ENCODE measurements at regions not wholly inside any gene's neighbourhood (a gene's known extent, or its start where the extent isn't known, plus 50 kb on each side); places are given as distances from the start of the nearest gene placed in this dataset.
"Not testable (repeated sequence)": the region's sequence is repeated elsewhere in the genome, so short reads cannot be mapped to it uniquely, and the experiment has no call there.

DNA sequence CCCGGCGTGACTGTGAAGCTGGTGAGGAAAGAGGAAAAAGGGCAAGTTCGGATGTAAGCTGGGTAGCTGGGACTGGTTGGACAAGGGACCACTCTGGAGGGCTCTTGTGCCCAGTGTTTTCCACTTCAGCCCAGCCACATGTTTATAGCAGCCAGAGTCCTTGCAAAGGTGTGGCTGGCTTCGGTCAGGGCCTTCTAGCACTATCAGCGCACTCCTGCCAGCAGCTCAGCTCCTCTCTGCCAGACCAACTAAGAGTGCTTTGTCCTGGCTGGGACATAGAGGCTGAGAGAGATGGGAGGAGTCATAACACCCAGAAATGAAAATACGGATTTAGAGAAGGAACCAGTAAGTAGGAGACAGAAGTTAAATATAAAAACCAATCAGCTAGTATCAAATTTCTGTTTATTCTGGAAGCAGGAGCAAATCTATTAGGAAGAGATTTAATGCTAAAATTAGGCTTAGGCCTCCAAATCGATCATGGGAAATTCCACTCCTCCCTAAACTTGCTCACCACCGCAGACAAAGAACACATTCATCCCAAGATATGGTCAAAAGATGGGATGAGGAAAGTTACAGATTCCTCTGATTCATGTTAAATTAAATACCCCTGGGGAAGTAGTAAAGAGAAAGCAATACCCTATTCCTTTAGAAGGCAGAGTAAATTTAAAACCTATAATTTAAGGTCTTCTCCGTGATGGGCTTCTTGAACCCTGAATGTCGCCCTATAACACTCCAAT lies 135.0 kb downstream of the RALA start:
- no peak overlapping the region for H3K4me3 Mint-ChIP-seq (ENCODE audit: low read depth)
- H3K27ac Mint-ChIP-seq = no peak overlapping the region
- H3K9me3 Mint-ChIP-seq = no peaks in the 10 kb centered on the region
- H3K36me3 Mint-ChIP-seq (ENCODE audit: low read depth) = no peaks in the 10 kb centered on the region
- DNase-seq (ENCODE audit: low spot score) = no peak
- peaks cover 13% of the 10 kb centered on the region for H3K4me1 Mint-ChIP-seq (ENCODE audit: low read depth)
- intact Hi-C loops (cut with micrococcal nuclease) = no loop called here
- no peaks in the 10 kb centered on the region for H3K27me3 Mint-ChIP-seq (ENCODE audit: low read depth)

DNA sequence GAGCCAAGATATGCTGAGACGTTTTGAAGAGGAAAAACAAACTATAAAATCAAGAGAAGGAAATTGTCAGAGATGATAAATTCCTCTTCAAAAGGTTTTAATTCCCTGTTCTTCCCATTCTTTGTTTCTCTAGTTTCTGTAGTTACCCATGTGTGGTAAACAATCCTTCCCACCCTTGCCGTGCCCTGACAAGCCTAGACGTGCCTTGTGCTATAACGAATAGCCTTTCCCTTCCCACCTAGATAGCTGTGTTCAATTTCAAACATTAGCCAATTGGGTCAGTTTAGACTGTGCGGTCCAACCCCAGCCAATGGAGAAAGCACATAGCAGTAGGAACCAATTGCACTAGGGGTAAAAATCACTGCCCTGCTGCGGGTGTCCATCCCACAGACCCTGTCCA lies 138.1 kb downstream of the RALA start:
- H3K4me3 Mint-ChIP-seq (ENCODE audit: low read depth) = no peak overlapping the region
- H3K27me3 Mint-ChIP-seq (ENCODE audit: low read depth) = no peaks in the 10 kb centered on the region
- peaks cover 4% of the 10 kb centered on the region for H3K4me1 Mint-ChIP-seq (ENCODE audit: low read depth)
- intact Hi-C loops (cut with micrococcal nuclease) = no loop called here
- DNase-seq (ENCODE audit: low spot score) = no peak
- no peak overlapping the region for H3K27ac Mint-ChIP-seq
- H3K36me3 Mint-ChIP-seq (ENCODE audit: low read depth) = no peaks in the 10 kb centered on the region
- no peaks in the 10 kb centered on the region for H3K9me3 Mint-ChIP-seq

DNA sequence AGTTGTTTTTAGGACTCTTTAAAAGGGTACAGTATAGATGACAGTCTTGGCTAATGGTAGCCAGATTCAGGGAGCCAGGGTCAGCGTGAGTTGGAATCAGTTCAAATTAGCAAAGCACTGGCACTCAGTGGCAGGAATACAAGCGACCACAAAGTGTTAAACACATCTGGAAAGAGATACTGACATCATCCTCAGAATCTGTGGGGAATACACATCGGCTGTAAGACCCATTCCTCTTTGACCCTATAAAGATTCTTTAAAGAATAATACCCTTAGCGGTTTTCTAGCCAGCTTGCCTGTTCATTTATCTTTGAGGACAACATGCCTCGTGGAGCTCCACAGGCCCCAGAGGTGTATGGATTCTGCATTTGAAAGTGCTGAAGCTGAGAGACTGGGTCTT lies 139.1 kb downstream of the RALA start:
- H3K9me3 Mint-ChIP-seq; H3K27me3 Mint-ChIP-seq (ENCODE audit: low read depth); H3K36me3 Mint-ChIP-seq (ENCODE audit: low read depth); intact Hi-C loops (cut with micrococcal nuclease); DNase-seq (ENCODE audit: low spot score); H3K4me3 Mint-ChIP-seq (ENCODE audit: low read depth); H3K27ac Mint-ChIP-seq; H3K4me1 Mint-ChIP-seq (ENCODE audit: low read depth): not testable (repeated sequence)

DNA sequence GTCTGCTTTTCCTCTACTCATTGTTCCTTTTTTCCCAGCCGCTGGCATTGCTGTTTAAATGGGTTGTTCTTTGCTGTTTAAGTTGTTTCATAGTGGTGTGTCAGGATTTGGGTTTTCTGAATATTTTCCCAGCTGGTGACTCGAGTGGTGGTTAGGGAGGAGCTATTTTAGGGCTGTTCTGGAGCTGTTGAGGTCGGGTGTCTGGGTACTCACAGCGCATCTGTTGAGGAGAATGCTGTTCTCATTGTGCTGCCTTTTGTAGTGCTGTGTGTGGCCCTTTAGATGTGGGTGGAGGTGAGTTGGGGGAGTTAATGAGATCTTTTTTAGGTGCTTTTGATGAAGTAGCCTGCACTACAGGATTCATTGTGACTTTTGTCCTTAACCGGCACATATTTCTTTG lies 139.5 kb downstream of the RALA start:
- H3K27ac Mint-ChIP-seq; H3K4me1 Mint-ChIP-seq (ENCODE audit: low read depth); H3K36me3 Mint-ChIP-seq (ENCODE audit: low read depth); intact Hi-C loops (cut with micrococcal nuclease); H3K9me3 Mint-ChIP-seq; DNase-seq (ENCODE audit: low spot score); H3K27me3 Mint-ChIP-seq (ENCODE audit: low read depth); H3K4me3 Mint-ChIP-seq (ENCODE audit: low read depth): not testable (repeated sequence)

DNA sequence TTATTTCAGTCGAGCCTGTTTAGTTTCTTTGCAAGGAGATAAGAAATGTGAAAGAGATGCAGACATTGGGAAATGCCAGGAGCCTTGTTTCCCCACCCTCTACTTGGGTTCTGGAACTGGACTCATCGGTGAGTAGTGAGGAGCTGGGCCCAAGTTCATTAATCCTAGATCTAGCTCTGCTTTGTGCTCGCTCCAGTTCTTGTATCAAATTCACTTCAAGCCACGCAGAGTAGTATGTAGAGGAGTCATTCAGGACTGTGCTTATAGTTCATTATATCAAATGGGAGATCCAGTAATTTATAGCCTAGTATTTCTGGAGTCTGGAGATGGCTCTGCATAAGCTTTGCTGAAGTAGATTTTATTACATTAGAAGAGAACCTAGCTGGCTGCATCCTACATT lies 142.5 kb downstream of the RALA start:
- H3K4me1 Mint-ChIP-seq (ENCODE audit: low read depth); intact Hi-C loops (cut with micrococcal nuclease); DNase-seq (ENCODE audit: low spot score); H3K9me3 Mint-ChIP-seq; H3K4me3 Mint-ChIP-seq (ENCODE audit: low read depth); H3K27ac Mint-ChIP-seq; H3K27me3 Mint-ChIP-seq (ENCODE audit: low read depth); H3K36me3 Mint-ChIP-seq (ENCODE audit: low read depth): not testable (repeated sequence)

DNA sequence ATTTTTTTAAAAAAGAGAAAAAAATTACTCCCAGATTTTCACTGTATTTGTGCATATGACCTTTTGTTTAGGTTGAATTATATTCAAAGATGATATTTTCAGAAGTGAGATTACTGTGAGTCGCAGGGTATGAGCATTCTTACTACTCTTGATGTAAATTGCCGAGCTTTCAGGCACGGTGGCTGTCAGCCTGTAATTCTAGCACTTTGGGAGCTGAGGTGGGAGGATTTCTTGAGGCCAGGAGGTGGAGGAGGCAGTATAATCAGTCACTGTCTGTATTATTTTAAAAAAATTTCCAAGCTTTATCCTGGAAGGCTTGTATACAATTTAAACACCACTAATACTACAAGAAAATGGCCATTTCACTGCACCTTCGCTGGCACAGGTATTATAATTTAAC lies 145.1 kb downstream of the RALA start:
- H3K4me1 Mint-ChIP-seq (ENCODE audit: low read depth); H3K4me3 Mint-ChIP-seq (ENCODE audit: low read depth); H3K36me3 Mint-ChIP-seq (ENCODE audit: low read depth); intact Hi-C loops (cut with micrococcal nuclease); H3K27ac Mint-ChIP-seq; H3K9me3 Mint-ChIP-seq; DNase-seq (ENCODE audit: low spot score); H3K27me3 Mint-ChIP-seq (ENCODE audit: low read depth): not testable (repeated sequence)

DNA sequence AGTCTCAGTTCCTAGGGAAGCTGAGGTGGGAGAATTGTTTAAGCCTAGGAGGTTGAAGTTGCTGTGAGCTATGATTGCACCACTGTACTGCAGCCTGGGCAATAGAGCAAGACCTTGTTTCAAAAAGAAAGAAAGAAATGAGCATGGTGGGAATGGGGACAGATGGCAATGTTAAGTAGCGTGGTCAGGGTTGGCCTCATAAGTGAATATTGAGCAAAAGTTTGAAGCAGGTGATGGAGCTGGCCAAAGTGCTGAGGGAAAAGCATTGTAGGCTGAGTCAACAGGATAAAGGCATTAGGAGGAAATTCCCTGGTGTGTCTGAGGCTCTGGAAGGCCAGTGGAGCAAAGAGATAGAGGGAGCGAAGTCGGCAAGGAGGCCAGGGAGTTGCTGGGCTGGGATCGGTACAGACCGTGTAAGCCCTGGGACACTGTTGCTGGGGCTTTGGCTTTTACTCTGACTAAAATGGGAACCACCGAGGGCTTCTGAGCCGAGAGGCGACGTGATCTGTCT lies 151.0 kb downstream of the RALA start:
- H3K9me3 Mint-ChIP-seq; H3K4me3 Mint-ChIP-seq (ENCODE audit: low read depth); H3K36me3 Mint-ChIP-seq (ENCODE audit: low read depth); H3K4me1 Mint-ChIP-seq (ENCODE audit: low read depth); intact Hi-C loops (cut with micrococcal nuclease); H3K27me3 Mint-ChIP-seq (ENCODE audit: low read depth); H3K27ac Mint-ChIP-seq; DNase-seq (ENCODE audit: low spot score): not testable (repeated sequence)

DNA sequence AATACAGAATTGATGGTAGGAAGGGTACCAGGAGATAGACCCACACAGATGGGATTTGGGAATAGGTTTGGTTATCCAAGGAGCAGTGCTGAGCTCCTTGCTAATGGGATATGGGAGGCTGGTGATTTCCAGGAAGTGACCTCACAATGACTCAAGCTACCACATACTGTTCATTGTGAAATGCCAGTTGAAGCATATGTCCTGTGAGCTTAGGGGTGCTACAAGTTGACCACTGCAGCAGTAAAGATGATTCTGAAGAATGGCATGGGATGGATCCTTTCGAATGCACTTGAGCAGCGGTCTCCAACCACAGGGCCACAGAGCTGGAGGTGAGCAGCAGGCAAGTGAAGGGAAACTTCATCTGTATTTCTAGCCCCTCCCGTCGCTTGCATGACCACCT lies 158.2 kb downstream of the RALA start:
- intact Hi-C loops (cut with micrococcal nuclease) = not testable (repeated sequence)

DNA sequence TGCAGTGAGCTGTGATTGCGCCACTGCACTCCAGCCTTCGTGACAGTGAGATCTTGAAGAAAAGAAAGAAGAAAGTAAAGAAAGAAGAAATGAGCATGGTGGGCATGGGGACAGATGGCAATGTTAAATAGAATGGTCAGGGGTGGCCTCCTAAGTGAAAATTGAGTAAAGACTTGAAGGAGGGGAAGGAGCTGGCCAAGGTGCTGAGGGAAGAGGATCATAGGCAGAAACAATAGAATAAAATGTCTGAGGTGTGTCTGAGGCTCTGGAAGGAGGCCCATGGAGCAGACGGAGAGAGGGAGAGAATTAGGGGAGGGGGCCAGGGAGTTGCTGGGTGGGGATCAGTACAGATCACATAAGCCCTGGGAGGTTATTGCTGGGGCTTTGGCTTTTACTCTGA lies 163.1 kb downstream of the RALA start:
- H3K27me3 Mint-ChIP-seq (ENCODE audit: low read depth); DNase-seq (ENCODE audit: low spot score); intact Hi-C loops (cut with micrococcal nuclease); H3K4me3 Mint-ChIP-seq (ENCODE audit: low read depth); H3K4me1 Mint-ChIP-seq (ENCODE audit: low read depth); H3K9me3 Mint-ChIP-seq; H3K27ac Mint-ChIP-seq; H3K36me3 Mint-ChIP-seq (ENCODE audit: low read depth): not testable (repeated sequence)

More for the DNA sequence above, 158.2 kb downstream of the RALA start:
- DNase-seq (ENCODE audit: low spot score); H3K27me3 Mint-ChIP-seq (ENCODE audit: low read depth); H3K4me1 Mint-ChIP-seq (ENCODE audit: low read depth); H3K4me3 Mint-ChIP-seq (ENCODE audit: low read depth); H3K27ac Mint-ChIP-seq; H3K9me3 Mint-ChIP-seq; H3K36me3 Mint-ChIP-seq (ENCODE audit: low read depth): not testable (repeated sequence)

DNA sequence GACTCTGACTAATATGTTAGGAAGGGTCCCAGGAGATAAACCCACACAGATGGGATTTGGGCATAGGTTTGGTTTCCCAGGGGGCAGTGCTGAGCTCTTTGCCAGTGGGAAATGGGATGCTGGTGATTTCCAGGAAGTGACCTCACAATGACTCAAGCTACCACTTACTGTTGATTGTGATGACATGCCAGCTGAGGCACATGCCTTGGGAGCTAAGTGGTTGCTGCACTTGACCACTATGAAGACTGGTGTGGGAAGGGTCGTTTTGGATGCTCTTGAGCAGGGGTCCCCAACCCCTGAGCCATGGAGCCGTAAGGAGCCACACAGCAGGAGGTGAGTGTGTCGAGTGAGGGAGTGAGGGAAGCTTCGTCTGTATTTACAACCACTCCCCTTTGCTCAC lies 159.0 kb upstream of the CDK13 start:
- H3K27me3 Mint-ChIP-seq (ENCODE audit: low read depth); intact Hi-C loops (cut with micrococcal nuclease); H3K9me3 Mint-ChIP-seq; H3K4me1 Mint-ChIP-seq (ENCODE audit: low read depth); H3K27ac Mint-ChIP-seq; H3K4me3 Mint-ChIP-seq (ENCODE audit: low read depth); DNase-seq (ENCODE audit: low spot score): not testable (repeated sequence)
- H3K36me3 Mint-ChIP-seq (ENCODE audit: low read depth) = peaks cover 10% of the 10 kb centered on the region

DNA sequence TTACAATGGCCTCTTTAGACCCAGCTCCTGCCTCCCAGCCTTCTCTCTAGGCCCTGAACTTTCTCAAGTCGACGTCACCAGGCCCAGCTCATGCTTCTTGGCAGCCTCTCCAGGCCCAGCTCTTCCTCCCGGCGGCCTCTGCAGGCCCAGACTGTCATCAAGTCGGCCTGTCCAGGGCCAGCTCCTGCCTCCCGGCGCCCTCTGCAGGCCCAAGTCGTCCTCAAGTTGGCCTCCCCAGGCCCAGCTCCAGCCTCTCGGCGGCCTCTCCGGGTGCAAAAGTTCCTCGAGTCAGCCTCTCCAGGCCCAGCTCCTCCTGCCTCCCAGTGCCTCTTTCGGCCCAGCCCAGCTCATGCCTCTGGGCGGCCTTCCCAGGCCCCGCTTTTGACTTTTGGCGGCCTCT lies 158.1 kb upstream of the CDK13 start:
- H3K36me3 Mint-ChIP-seq (ENCODE audit: low read depth) = peaks cover 10% of the 10 kb centered on the region
- H3K27me3 Mint-ChIP-seq (ENCODE audit: low read depth); H3K9me3 Mint-ChIP-seq; intact Hi-C loops (cut with micrococcal nuclease); H3K27ac Mint-ChIP-seq; H3K4me3 Mint-ChIP-seq (ENCODE audit: low read depth); H3K4me1 Mint-ChIP-seq (ENCODE audit: low read depth); DNase-seq (ENCODE audit: low spot score): not testable (repeated sequence)

DNA sequence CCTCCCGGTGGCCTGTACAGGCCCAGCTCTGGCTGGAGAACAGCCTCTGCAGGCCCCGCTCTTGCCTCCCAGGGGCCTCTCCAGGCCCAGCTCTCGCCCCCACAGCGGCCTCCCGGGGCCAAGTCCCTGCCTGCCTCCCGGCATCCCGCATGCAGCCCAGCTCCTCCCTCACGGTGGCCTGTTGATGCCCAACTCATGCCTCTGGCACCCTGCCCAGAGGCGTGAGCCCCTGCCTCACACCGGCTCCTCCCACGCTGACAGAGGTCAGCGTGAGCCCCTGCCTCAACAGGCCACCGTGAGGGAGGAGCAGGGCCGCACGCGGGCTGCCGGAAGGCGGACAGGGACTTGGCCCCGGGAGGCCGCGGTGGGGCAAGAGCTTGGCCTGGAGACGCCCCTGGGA lies 157.0 kb upstream of the CDK13 start:
- H3K27ac Mint-ChIP-seq; H3K4me3 Mint-ChIP-seq (ENCODE audit: low read depth); H3K9me3 Mint-ChIP-seq; intact Hi-C loops (cut with micrococcal nuclease); H3K4me1 Mint-ChIP-seq (ENCODE audit: low read depth); H3K27me3 Mint-ChIP-seq (ENCODE audit: low read depth); DNase-seq (ENCODE audit: low spot score): not testable (repeated sequence)
- H3K36me3 Mint-ChIP-seq (ENCODE audit: low read depth) = peaks cover 10% of the 10 kb centered on the region

DNA sequence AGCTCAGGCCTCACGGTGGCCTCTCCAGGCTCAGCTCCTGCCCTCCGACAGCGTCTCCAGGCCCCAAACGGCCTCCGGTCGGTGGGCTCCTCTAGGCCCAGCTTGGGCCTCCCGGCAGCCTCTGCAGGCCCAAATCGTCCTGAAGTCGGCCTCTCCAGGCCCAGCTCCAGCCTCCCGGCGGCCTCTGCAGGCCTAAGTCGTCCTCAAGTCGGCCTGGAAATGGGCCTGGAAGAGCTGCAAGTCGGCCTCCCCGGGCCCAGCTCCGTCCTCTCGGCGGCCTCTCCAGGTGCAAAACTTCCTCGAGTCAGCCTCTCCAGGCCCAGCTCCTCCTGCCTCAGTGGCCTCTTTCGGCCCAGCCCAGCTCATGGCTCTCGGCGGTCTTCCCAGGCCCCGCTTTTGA lies 156.2 kb upstream of the CDK13 start:
- H3K4me1 Mint-ChIP-seq (ENCODE audit: low read depth); H3K9me3 Mint-ChIP-seq; H3K27ac Mint-ChIP-seq; H3K4me3 Mint-ChIP-seq (ENCODE audit: low read depth); H3K27me3 Mint-ChIP-seq (ENCODE audit: low read depth); DNase-seq (ENCODE audit: low spot score); intact Hi-C loops (cut with micrococcal nuclease): not testable (repeated sequence)
- peaks cover 10% of the 10 kb centered on the region for H3K36me3 Mint-ChIP-seq (ENCODE audit: low read depth)

DNA sequence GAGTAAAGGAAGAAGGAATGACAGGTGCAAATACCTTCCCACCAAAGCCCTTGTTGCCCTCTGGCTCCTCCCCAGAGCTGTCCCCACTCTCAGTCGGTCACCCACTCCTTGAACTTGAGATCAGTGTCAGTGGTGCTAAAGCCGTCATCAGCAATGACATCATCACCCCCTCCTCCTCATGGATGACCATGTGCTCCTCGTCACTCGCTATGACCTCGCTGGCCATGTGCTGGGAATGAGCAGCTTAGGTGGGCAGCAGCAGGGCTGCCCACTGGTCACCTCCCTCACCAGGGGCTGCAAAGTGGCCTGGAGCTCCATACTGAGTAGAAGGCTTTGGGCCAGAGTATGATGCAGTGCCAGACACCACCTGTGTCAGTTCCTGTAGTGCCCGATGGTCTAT lies 153.1 kb upstream of the CDK13 start:
- H3K27ac Mint-ChIP-seq; DNase-seq (ENCODE audit: low spot score); H3K9me3 Mint-ChIP-seq; intact Hi-C loops (cut with micrococcal nuclease); H3K4me1 Mint-ChIP-seq (ENCODE audit: low read depth); H3K4me3 Mint-ChIP-seq (ENCODE audit: low read depth); H3K27me3 Mint-ChIP-seq (ENCODE audit: low read depth); H3K36me3 Mint-ChIP-seq (ENCODE audit: low read depth): not testable (repeated sequence)

Measured in activated T-helper 2 cell treated with anti-CD3 and anti-CD28 coated beads, Interferon-gamma antibody, Interleukin-2, Interleukin-4, amounts not matched to agents 10 μg/mL and 5 μg/mL and 100 μg/mL, durations not matched to agents 14 hours and 24 hours and 36 hours (primary cell).